Colonic mucosa (tissue), 4 donors: ENCODE measurements at regions not wholly inside any gene's neighbourhood (a gene's known extent, or its start where the extent isn't known, plus 50 kb on each side); places are given as distances from the start of the nearest gene placed in this dataset.

ENCODE experiments used
- DNase-seq: peaks from one replicate; pipeline ENCODE4 v3.0.0-alpha.2; 2020
- H3K27ac ChIP-seq: fragments of 200-600 bp; one replicate; pipeline ENCODE4 v1.8.0; 2021
- H3K27me3 ChIP-seq: fragments of 200-600 bp; one replicate; pipeline ENCODE4 v1.8.0; 2021
- H3K36me3 ChIP-seq: fragments of 200-600 bp; one replicate; pipeline ENCODE4 v1.8.0; 2021
- H3K4me1 ChIP-seq: fragments of 200-600 bp; one replicate; pipeline ENCODE4 v1.8.0; 2021; ENCODE audit warnings: mild to moderate bottlenecking
- H3K4me3 ChIP-seq: fragments of 200-600 bp; one replicate; pipeline ENCODE4 v1.8.0; 2021
- H3K9ac ChIP-seq, 2 donors: one replicate each; pipeline ENCODE4 v1.7.0; 2013; ENCODE audit warnings: control low read depth in 2 of 2, low read depth in 2 of 2, low read length in 2 of 2
- H3K9me3 ChIP-seq: fragments of 200-600 bp; one replicate; pipeline ENCODE4 v1.8.0; 2021
- intact Hi-C: fragments of 100-400 bp; cut with DNase I; formaldehyde crosslinking; loops from one replicate; pipeline ENCODE4 v1.14.1; 2022
- TF ChIP-seq, protein P1 (sequence below): fragments of 200-600 bp; IDR thresholded peaks from one replicate; pipeline ENCODE4 v1.8.0; 2022; ENCODE audit warnings: antibody characterized with exemption, mild to moderate bottlenecking
- donor health status: healthy.
- donor health status: DM: no; HTN: no; CAD: no.
- donor health status: DM: no; HTN: no; CAD: no.

DNA sequence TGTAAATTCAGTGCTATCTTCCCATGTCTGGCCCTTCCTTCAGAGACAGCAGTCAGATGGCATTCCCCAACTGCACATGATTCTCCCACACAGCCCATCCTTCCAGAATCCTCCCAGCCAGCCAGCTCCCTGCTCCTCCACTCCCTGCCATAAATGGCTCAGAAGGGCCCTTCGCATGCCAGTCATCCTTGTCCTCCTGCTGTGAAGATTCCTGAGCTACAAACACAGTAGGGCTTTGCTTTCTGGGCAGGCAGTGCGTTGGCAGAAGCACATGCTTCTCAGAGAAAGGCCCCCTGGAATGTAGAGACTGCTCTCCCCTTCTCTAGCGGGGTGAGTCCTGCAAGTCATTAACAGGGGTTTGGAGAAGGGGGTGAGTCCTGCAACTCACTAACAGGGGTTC, 71.9 kb downstream of the TEX51 start:
- H3K9ac ChIP-seq, result no peak overlapping the region
- no peak for DNase-seq

DNA sequence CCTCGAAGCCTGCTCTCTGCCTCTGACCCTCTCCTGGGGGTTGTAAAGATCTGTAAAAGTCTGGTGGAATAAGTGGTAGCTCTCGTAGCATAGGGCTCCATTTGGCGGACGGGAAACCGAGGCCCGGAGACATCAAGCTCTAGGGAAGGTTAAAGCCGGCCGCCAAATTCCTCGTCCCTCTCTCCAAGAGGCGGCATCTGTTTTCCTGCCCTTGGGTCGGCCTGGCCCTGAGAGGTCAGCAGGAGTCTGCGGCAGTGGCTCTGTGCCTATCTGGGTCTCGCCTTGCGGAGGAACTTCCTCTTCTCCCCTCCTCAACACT, 72.4 kb downstream of the TEX51 start:
- TF ChIP-seq, protein P1, sequence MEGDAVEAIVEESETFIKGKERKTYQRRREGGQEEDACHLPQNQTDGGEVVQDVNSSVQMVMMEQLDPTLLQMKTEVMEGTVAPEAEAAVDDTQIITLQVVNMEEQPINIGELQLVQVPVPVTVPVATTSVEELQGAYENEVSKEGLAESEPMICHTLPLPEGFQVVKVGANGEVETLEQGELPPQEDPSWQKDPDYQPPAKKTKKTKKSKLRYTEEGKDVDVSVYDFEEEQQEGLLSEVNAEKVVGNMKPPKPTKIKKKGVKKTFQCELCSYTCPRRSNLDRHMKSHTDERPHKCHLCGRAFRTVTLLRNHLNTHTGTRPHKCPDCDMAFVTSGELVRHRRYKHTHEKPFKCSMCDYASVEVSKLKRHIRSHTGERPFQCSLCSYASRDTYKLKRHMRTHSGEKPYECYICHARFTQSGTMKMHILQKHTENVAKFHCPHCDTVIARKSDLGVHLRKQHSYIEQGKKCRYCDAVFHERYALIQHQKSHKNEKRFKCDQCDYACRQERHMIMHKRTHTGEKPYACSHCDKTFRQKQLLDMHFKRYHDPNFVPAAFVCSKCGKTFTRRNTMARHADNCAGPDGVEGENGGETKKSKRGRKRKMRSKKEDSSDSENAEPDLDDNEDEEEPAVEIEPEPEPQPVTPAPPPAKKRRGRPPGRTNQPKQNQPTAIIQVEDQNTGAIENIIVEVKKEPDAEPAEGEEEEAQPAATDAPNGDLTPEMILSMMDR, result no peak
- no peak for DNase-seq
- H3K9me3 ChIP-seq, result no peaks in the 10 kb centered on the region
- H3K4me3 ChIP-seq, result no peak overlapping the region
- H3K9ac ChIP-seq, result no peak overlapping the region
- H3K27ac ChIP-seq, result no peak overlapping the region
- intact Hi-C loops, result loop anchor here (5.0 kb wide), 1 partner anchor 444 kb away; no protein-coding TSS in a partner anchor
- H3K36me3 ChIP-seq, result no peaks in the 10 kb centered on the region
- H3K4me1 ChIP-seq, result peaks cover 4% of the 10 kb centered on the region
- no peaks in the 10 kb centered on the region for H3K27me3 ChIP-seq

More for the DNA sequence above, 71.9 kb downstream of the TEX51 start:
- Histone ChIP-seq H3K4me1 (peaks cover 4% of the 10 kb centered on the region), H3K9me3 (no peaks in the 10 kb centered on the region), H3K27ac (no peak overlapping the region), H3K27me3 (no peaks in the 10 kb centered on the region), H3K4me3 (no peak overlapping the region), H3K36me3 (no peaks in the 10 kb centered on the region)
- TF ChIP-seq, protein P1, result no peak
- intact Hi-C loops, result loop anchor here (5.0 kb wide), 1 partner anchor 443 kb away; no protein-coding TSS in a partner anchor

DNA sequence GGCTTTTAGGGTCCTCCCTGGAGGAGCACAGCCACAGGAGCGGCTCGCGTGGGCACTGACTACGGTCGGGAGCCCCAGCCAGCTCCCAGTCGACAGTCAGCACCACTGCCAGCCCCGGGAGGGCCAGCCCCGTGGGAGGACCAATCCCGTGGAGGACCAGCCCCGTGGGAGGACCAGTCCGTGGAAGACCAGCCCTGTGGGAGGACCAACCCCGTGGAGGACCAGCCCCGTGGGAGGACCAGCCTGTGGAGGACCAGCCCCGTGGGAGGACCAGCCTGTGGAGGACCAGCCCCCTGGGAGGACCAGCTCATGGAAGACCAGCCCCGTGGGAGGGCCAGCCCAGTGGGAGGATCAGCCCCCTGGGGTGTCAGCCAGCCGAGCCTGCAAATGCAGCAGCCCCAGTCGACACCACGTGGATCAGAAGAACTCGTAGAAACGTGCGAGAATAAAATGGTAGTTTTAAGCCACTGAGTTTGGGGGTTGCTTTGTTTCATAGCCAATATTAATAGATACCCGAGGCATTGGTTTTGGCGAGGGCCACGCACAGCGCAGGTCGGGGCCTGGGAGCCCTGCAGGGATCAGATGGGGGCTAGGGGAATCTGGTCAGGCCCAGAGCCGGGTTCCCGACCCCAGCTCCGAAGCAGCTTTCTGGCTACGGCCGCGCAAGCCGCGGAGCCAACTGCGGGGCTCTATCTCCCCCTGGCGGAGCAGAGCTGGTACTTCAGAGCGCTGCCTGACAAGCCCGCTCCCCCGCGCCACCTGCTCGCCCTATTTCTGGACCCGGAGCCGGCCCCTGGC, 73.0 kb downstream of the TEX51 start:
- TF ChIP-seq, protein P1, result peak; percentile 94
- peak overlapping the region; percentile 49 for H3K4me3 ChIP-seq
- H3K27ac ChIP-seq, result no peak overlapping the region
- no peaks in the 10 kb centered on the region for H3K36me3 ChIP-seq
- H3K4me1 ChIP-seq, result peaks cover 4% of the 10 kb centered on the region
- DNase-seq, result peak; percentile 63
- no peaks in the 10 kb centered on the region for H3K27me3 ChIP-seq
- H3K9ac ChIP-seq, result peak overlapping the region in 1 of 2 donors; percentile 43
- no peaks in the 10 kb centered on the region for H3K9me3 ChIP-seq
- intact Hi-C loops, result loop anchor here (5.0 kb wide), 1 partner anchor 444 kb away; no protein-coding TSS in a partner anchor

DNA sequence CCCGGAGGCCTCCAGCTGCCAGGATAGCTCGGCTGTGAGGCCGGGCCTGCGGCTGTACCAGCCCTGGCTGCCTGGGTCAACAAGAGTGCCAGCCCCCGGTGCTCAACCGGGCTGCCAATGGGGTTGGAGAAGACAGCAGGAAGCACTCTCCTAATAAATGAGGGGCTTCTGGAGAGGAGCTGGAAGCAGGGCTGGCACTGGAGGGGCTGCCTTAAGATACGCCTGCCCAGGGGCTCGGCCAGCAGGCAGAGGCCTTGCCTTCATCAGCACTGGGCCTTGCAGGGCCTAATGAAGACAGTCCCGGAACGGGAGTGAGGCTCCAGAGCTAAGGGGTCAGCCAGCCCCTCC, 73.6 kb downstream of the TEX51 start:
- intact Hi-C loops, result loop anchor here (5.0 kb wide), 1 partner anchor 445 kb away; no protein-coding TSS in a partner anchor
- H3K27ac ChIP-seq, result no peak overlapping the region
- H3K36me3 ChIP-seq, result no peaks in the 10 kb centered on the region
- no peaks in the 10 kb centered on the region for H3K27me3 ChIP-seq
- peak overlapping the region; percentile 49 for H3K4me3 ChIP-seq
- peak overlapping the region in 1 of 2 donors; percentile 43 for H3K9ac ChIP-seq
- TF ChIP-seq, protein P1, result peak; percentile 40
- no peak for DNase-seq
- no peaks in the 10 kb centered on the region for H3K9me3 ChIP-seq
- H3K4me1 ChIP-seq, result peaks cover 4% of the 10 kb centered on the region

DNA sequence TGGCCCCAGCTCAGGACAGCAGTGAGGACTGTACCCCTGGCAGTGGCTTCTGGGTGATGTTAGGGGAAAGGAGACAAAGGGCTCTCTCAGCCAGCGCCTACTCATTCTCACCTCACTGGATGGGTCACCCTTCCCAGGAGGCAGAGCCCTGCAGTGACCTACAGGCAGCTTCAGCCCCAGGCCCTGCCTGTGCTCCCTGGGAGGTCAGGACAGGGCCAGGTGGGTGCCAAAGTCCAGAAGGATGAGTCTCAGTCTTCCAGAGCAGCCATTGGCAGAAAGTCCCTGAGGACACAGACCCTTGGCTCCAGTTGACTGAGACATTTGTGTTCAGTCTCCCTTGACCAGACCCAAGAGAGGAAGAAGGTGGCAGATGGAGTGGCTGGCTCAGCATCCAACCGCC, 75.1 kb downstream of the TEX51 start:
- TF ChIP-seq, protein P1, result no peak
- no peak overlapping the region for H3K4me3 ChIP-seq
- peaks cover 4% of the 10 kb centered on the region for H3K4me1 ChIP-seq
- H3K9me3 ChIP-seq, result no peaks in the 10 kb centered on the region
- no peak for DNase-seq
- H3K36me3 ChIP-seq, result no peaks in the 10 kb centered on the region
- no peak overlapping the region for H3K27ac ChIP-seq
- intact Hi-C loops, result loop anchor here (5.0 kb wide), 1 partner anchor 446 kb away; no protein-coding TSS in a partner anchor
- no peaks in the 10 kb centered on the region for H3K27me3 ChIP-seq
- no peak overlapping the region for H3K9ac ChIP-seq
